Osteoblast (primary cell): ENCODE measurements at regions not wholly inside any gene's neighbourhood (a gene's known extent, or its start where the extent isn't known, plus 50 kb on each side); places are given as distances from the start of the nearest gene placed in this dataset.

Experiments
- DNase-seq: peaks from one replicate; pipeline ENCODE4 v3.0.0; 2011; ENCODE audit warnings: low spot score, mixed read lengths; ENCODE audit not compliant: insufficient read length; ENCODE audit errors: missing footprints
- H2AFZ ChIP-seq: 2 replicates; pipeline ENCODE4 v1.6.0; 2011; ENCODE audit warnings: mild to moderate bottlenecking, low read length
- H3K27ac ChIP-seq: 2 replicates; pipeline ENCODE4 v1.5.1; 2011; ENCODE audit warnings: mild to moderate bottlenecking, low read depth, low read length, moderate library complexity
- H3K27me3 ChIP-seq: 2 replicates; pipeline ENCODE4 v1.6.0; 2012; ENCODE audit warnings: mild to moderate bottlenecking, control low read depth, inconsistent platforms, low read length, moderate library complexity; ENCODE audit not compliant: insufficient read depth
- H3K36me3 ChIP-seq: 2 replicates; pipeline ENCODE4 v1.5.1; 2011; ENCODE audit warnings: mild to moderate bottlenecking, low read length, control low read depth, moderate library complexity; ENCODE audit not compliant: insufficient read depth
- H3K4me1 ChIP-seq: 2 replicates; pipeline ENCODE4 v1.5.1; 2011; ENCODE audit warnings: mild to moderate bottlenecking, low read length, control low read depth, moderate library complexity; ENCODE audit not compliant: insufficient read depth
- H3K4me2 ChIP-seq: 2 replicates; pipeline ENCODE4 v1.6.0; 2011; ENCODE audit warnings: mild to moderate bottlenecking, low read length; ENCODE audit not compliant: insufficient read depth
- H3K4me3 ChIP-seq: fragments of 200-600 bp; sonication (generic); 3 replicates; pipeline ENCODE4 v1.5.1; 2012; ENCODE audit warnings: mild to moderate bottlenecking, low read length, inconsistent platforms; ENCODE audit not compliant: insufficient read depth
- H3K79me2 ChIP-seq: 2 replicates; pipeline ENCODE4 v1.6.0; 2012; ENCODE audit warnings: mild to moderate bottlenecking, low read length, control low read depth, inconsistent platforms; ENCODE audit not compliant: insufficient read depth
- H3K9me3 ChIP-seq: 2 replicates; pipeline ENCODE4 v1.5.1; 2011; ENCODE audit warnings: low read depth, low read length, control low read depth
- H4K20me1 ChIP-seq: 2 replicates; pipeline ENCODE4 v1.6.0; 2012; ENCODE audit warnings: mild to moderate bottlenecking, low read length, control low read depth; ENCODE audit not compliant: insufficient read depth
- CTCF ChIP-seq: IDR thresholded peaks from 2 replicates; pipeline ENCODE4 v1.5.1; 2011; ENCODE audit warnings: mild to moderate bottlenecking, low read depth, low read length, moderate library complexity; ENCODE audit errors: extremely low read depth

- Histone ChIP-seq H4K20me1 (no peaks in the 10 kb centered on the region), H3K27me3 (no peaks in the 10 kb centered on the region), H3K9me3 (no peaks in the 10 kb centered on the region), H3K4me2 (no peak overlapping the region), H3K36me3 (no peaks in the 10 kb centered on the region), H3K4me1 (no peaks in the 10 kb centered on the region), H3K27ac (no peak overlapping the region), H2AFZ (no peak overlapping the region), H3K4me3 (no peak overlapping the region), H3K79me2 (no peaks in the 10 kb centered on the region)
- no peak for DNase-seq
- TF ChIP-seq CTCF = no peak
Observed at GRCh38 chr4:79241846-79242245, 84.0 kb downstream of the NAA11 start.

DNA sequence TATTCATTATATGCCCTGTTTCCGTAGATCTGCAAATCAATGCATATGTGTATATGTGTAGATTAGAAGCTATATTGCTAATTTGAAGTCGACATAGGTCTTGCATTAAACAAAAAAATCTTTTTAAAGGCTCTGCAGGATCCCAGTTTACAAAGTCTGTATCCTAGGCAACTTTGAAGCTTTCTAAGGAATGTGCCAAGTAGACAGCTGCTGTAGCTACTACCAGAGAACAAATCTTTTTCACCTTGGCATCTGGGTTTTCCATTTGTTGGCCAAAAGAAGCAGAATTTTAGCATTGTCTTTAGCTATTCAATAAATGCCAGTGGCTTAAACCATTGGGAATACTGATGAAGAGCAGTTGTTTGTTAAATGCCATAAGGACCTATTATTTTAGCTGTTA, 88.0 kb downstream of the NAA11 start:
- Histone ChIP-seq H3K9me3 (no peaks in the 10 kb centered on the region), H3K4me1 (no peaks in the 10 kb centered on the region), H3K4me2 (no peak overlapping the region), H3K4me3 (no peak overlapping the region), H3K36me3 (no peaks in the 10 kb centered on the region), H2AFZ (no peak overlapping the region), H3K79me2 (no peaks in the 10 kb centered on the region), H3K27ac (no peak overlapping the region), H3K27me3 (no peaks in the 10 kb centered on the region), H4K20me1 (no peaks in the 10 kb centered on the region)
- no peak for TF ChIP-seq CTCF
- no peak for DNase-seq

DNA sequence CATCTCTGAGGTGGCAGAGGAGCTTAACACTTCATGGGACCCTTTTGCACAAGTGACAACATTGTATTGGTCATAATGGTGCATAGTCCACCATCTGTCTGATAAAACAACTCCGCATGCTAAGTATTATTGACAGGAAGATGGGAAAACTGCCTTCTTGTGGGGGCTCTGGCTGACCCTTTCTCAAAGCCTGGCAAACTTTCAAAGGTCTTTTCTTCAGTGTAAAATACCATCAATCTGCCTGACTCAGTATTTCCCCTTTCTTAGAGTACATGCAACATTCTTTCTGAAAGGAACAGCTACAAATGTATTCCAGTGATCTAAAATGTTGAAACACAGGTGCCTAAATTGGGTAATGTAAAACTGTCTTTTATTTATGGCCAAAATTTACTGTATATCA, 89.1 kb downstream of the NAA11 start:
- Histone ChIP-seq H3K4me2 (no peak overlapping the region), H4K20me1 (no peaks in the 10 kb centered on the region), H3K9me3 (no peaks in the 10 kb centered on the region), H2AFZ (no peak overlapping the region), H3K4me1 (no peaks in the 10 kb centered on the region), H3K79me2 (no peaks in the 10 kb centered on the region), H3K36me3 (no peaks in the 10 kb centered on the region), H3K4me3 (no peak overlapping the region), H3K27me3 (no peaks in the 10 kb centered on the region), H3K27ac (no peak overlapping the region)
- no peak for TF ChIP-seq CTCF
- no peak for DNase-seq

- TF ChIP-seq CTCF = no peak
Observed at GRCh38 chr4:79235095-79235494, 90.8 kb downstream of the NAA11 start.

More at GRCh38 chr4:79235095-79235494, 90.8 kb downstream of the NAA11 start:
- Histone ChIP-seq H3K27ac (no peak overlapping the region), H3K4me2 (no peak overlapping the region), H3K27me3 (no peaks in the 10 kb centered on the region), H3K36me3 (no peaks in the 10 kb centered on the region), H4K20me1 (no peaks in the 10 kb centered on the region), H3K9me3 (no peaks in the 10 kb centered on the region), H3K4me3 (no peak overlapping the region), H3K79me2 (no peaks in the 10 kb centered on the region), H3K4me1 (no peaks in the 10 kb centered on the region), H2AFZ (no peak overlapping the region)
- no peak for DNase-seq
